ENCODE measurements at regions not wholly inside any gene's neighbourhood (a gene's known extent, or its start where the extent isn't known, plus 50 kb on each side); places are given as distances from the start of the nearest gene placed in this dataset.

GRCh38 chr4:165588534-165589315 lies 209.9 kb downstream of the CPE start:
- no peak overlapping the region for H3K4me3 Mint-ChIP-seq
- no peaks in the 10 kb centered on the region for H3K27me3 ChIP-seq

GRCh38 chr4:165592386-165592785 lies 213.6 kb downstream of the CPE start:
- H3K36me3 ChIP-seq = no peaks in the 10 kb centered on the region
- no peak overlapping the region for H2AFZ ChIP-seq (replicated peaks)
- H3K9ac ChIP-seq = no peak overlapping the region
- Mint-ChIP-seq H3K9me3 (peaks cover 7% of the 10 kb centered on the region), H3K4me3 (no peak overlapping the region), H3K27me3 (ENCODE audit: insufficient read depth, low read depth) (no peaks in the 10 kb centered on the region), H3K36me3 (no peaks in the 10 kb centered on the region), H3K27ac (no peak overlapping the region), H3K4me1 (no peaks in the 10 kb centered on the region)
- peaks cover 10% of the 10 kb centered on the region for H3K4me1 ChIP-seq
- H4K20me1 ChIP-seq (ENCODE audit: low read depth) = no peaks in the 10 kb centered on the region
- H3K4me3 ChIP-seq = no peak overlapping the region
- no peaks in the 10 kb centered on the region for H3K27me3 ChIP-seq
- TF ChIP-seq EZH2phosphoT487 (IDR thresholded peaks at IDR 0.05) (no peak), EZH2 (IDR thresholded peaks at IDR 0.05) (no peak), CTCF (IDR thresholded peaks at IDR 0.05) (no peak)
- H3F3A ChIP-seq (ENCODE audit: low read depth) = no peaks in the 10 kb centered on the region
- H3K27ac ChIP-seq = no peak overlapping the region
- no peaks in the 10 kb centered on the region for H3K79me2 ChIP-seq (ENCODE audit: low read depth)
- no peak for DNase-seq (ENCODE audit: low spot score)
- H3K4me2 ChIP-seq = no peak overlapping the region
- no peaks in the 10 kb centered on the region for H3K9me3 ChIP-seq (ENCODE audit: low read depth)

More at GRCh38 chr4:165588534-165589315, 209.9 kb downstream of the CPE start:
- Histone ChIP-seq H3K9ac (no peak overlapping the region), H3K4me2 (no peak overlapping the region), H3K9me3 (ENCODE audit: low read depth) (no peaks in the 10 kb centered on the region), H3K4me3 (no peak overlapping the region), H2AFZ (replicated peaks) (no peak overlapping the region), H3K36me3 (no peaks in the 10 kb centered on the region), H3K4me1 (no peaks in the 10 kb centered on the region), H3K79me2 (ENCODE audit: low read depth) (no peaks in the 10 kb centered on the region), H3F3A (ENCODE audit: low read depth) (no peaks in the 10 kb centered on the region), H3K27ac (no peak overlapping the region), H4K20me1 (ENCODE audit: low read depth) (no peaks in the 10 kb centered on the region)
- no peak for DNase-seq (ENCODE audit: low spot score)
- Mint-ChIP-seq H3K36me3 (no peaks in the 10 kb centered on the region), H3K27ac (no peak overlapping the region), H3K4me1 (no peaks in the 10 kb centered on the region), H3K9me3 (peaks cover 11% of the 10 kb centered on the region), H3K27me3 (ENCODE audit: insufficient read depth, low read depth) (no peaks in the 10 kb centered on the region)
- TF ChIP-seq EZH2phosphoT487 (IDR thresholded peaks at IDR 0.05) (no peak), EZH2 (IDR thresholded peaks at IDR 0.05) (no peak), CTCF (IDR thresholded peaks at IDR 0.05) (no peak)

- DNase-seq (ENCODE audit: low spot score) = no peak
- TF ChIP-seq EZH2 (IDR thresholded peaks at IDR 0.05) (no peak), EZH2phosphoT487 (IDR thresholded peaks at IDR 0.05) (no peak), CTCF (IDR thresholded peaks at IDR 0.05) (no peak)
- Mint-ChIP-seq H3K36me3 (no peaks in the 10 kb centered on the region), H3K27ac (no peak overlapping the region), H3K4me1 (no peaks in the 10 kb centered on the region), H3K9me3 (no peaks in the 10 kb centered on the region), H3K27me3 (ENCODE audit: insufficient read depth, low read depth) (no peaks in the 10 kb centered on the region), H3K4me3 (no peak overlapping the region)
- Histone ChIP-seq H3K27ac (no peak overlapping the region), H2AFZ (replicated peaks) (no peak overlapping the region), H3F3A (ENCODE audit: low read depth) (no peaks in the 10 kb centered on the region), H3K4me2 (no peak overlapping the region), H4K20me1 (ENCODE audit: low read depth) (no peaks in the 10 kb centered on the region), H3K36me3 (no peaks in the 10 kb centered on the region), H3K4me1 (peaks cover 10% of the 10 kb centered on the region), H3K27me3 (no peaks in the 10 kb centered on the region), H3K9me3 (ENCODE audit: low read depth) (no peaks in the 10 kb centered on the region), H3K4me3 (no peak overlapping the region), H3K9ac (no peak overlapping the region), H3K79me2 (ENCODE audit: low read depth) (no peaks in the 10 kb centered on the region)
Observed at GRCh38 chr4:165597581-165598480, 219.0 kb downstream of the CPE start.
